ENCODE measurements at regions not wholly inside any gene's neighbourhood (a gene's known extent, or its start where the extent isn't known, plus 50 kb on each side); places are given as distances from the start of the nearest gene placed in this dataset.

- H2BK5ac ChIP-seq (ENCODE audit: insufficient read length, low read length), result no peak overlapping the region
Measured at GRCh38 chr10:109737626-109738025, 185.7 kb downstream of the XPNPEP1 start.

More at GRCh38 chr10:109737626-109738025, 185.7 kb downstream of the XPNPEP1 start:
- Mint-ChIP-seq H3K27ac (no peak overlapping the region), H3K27me3 (ENCODE audit: low read depth) (no peaks in the 10 kb centered on the region), H3K4me3 (no peak overlapping the region), H3K9me3 (no peaks in the 10 kb centered on the region), H3K4me1 (no peaks in the 10 kb centered on the region), H3K36me3 (ENCODE audit: insufficient read depth in 1 of 3, low read depth in 3 of 3) (no peaks in the 10 kb centered on the region)
- TF ChIP-seq CTCF (conservative IDR thresholded peaks at IDR 0.05), result no peak
- Histone ChIP-seq H3T11ph (ENCODE audit: low read length) (no peak overlapping the region), H4K5ac (ENCODE audit: insufficient read length, low read depth, low read length) (no peak overlapping the region), H3K4ac (ENCODE audit: low read depth, low read length) (no peak overlapping the region), H2BK15ac (ENCODE audit: low read depth, low read length) (no peak overlapping the region), H2BK12ac (ENCODE audit: insufficient read length, low read depth, low read length) (no peak overlapping the region), H3K27me3 (ENCODE audit: insufficient read depth, low read length) (no peaks in the 10 kb centered on the region), H3K4me1 (ENCODE audit: insufficient read depth, low read length) (no peaks in the 10 kb centered on the region), H2BK120ac (ENCODE audit: low read depth, low read length, poor library complexity, severe bottlenecking) (no peak overlapping the region), H3K23me2 (ENCODE audit: insufficient read length, low read depth, low read length, poor library complexity, severe bottlenecking) (no peaks in the 10 kb centered on the region), H3K79me2 (ENCODE audit: insufficient read depth, low read length) (no peaks in the 10 kb centered on the region), H2AK5ac (ENCODE audit: insufficient read length, low read length) (no peak overlapping the region), H3K9ac (ENCODE audit: extremely low read depth, insufficient read length, low read length) (no peak overlapping the region), H3K14ac (ENCODE audit: insufficient read depth, low read length) (no peak overlapping the region), H3K79me1 (ENCODE audit: insufficient read depth, low read depth, low read length, poor library complexity, severe bottlenecking) (no peaks in the 10 kb centered on the region), H3K23ac (ENCODE audit: insufficient read length, low read depth, low read length) (no peak overlapping the region), H4K91ac (ENCODE audit: insufficient read length, low read depth, low read length) (no peak overlapping the region), H4K8ac (replicated peaks; ENCODE audit: insufficient read length, low read depth, low read length) (no peak overlapping the region), H3K18ac (ENCODE audit: insufficient read length, low read depth, low read length) (no peak overlapping the region), H3K56ac (ENCODE audit: insufficient read length, low read depth, low read length) (no peak overlapping the region), H2BK20ac (ENCODE audit: low read depth, low read length, poor library complexity, severe bottlenecking) (no peak overlapping the region), H4K20me1 (ENCODE audit: control insufficient read depth, insufficient read depth, insufficient read length) (no peaks in the 10 kb centered on the region), H3K27ac (ENCODE audit: insufficient read length, low read depth, low read length) (no peak overlapping the region), H2AFZ (ENCODE audit: low read length) (no peak overlapping the region), H3K9me3 (ENCODE audit: control insufficient read depth, low read depth, low read length) (no peaks in the 10 kb centered on the region), H3K4me2 (ENCODE audit: insufficient read depth, insufficient read length, low read length) (no peak overlapping the region)
- DNase-seq, result no peak
- WGBS (ENCODE audit: extremely low coverage, insufficient read length, low lambda C conversion rate), result no CpG with 5 or more reads among the region's 5 CpGs

Measured in H9 (cell line).